GM12878 (cell line): ENCODE measurements at regions not wholly inside any gene's neighbourhood (a gene's known extent, or its start where the extent isn't known, plus 50 kb on each side); places are given as distances from the start of the nearest gene placed in this dataset.

Experiments used
- ATAC-seq: fragments of 200-7000 bp; cut with Tn5 transposase; 3 replicates; pipeline ENCODE4 v1.9.1; 2020; ENCODE audit warnings: mild to moderate bottlenecking, moderate library complexity
- BruUV-seq: library from RNA; stranded (reverse); fragments of 400-500 nt; replicated peaks from 2 replicates; lab custom pipeline; 2021; lab: Mats Ljungman, UMichigan
- CTCF ChIA-PET: fragments of 300-600 bp; sonication (Branson Sonifier 250); formaldehyde crosslinking; extraction: SDS; loops from one replicate; lab custom pipeline; 2021; ENCODE audit warnings: inconsistent platforms; lab: Yijun Ruan, JAX
- POLR2A ChIA-PET: fragments of 350-600 bp; formaldehyde crosslinking; extraction: SDS; loops from one replicate; lab custom pipeline; 2021; ENCODE audit warnings: inconsistent platforms; lab: Charles Lee
- RAD21 ChIA-PET: fragments of 300-600 bp; sonication (Branson Sonifier 250); formaldehyde crosslinking; loops from one replicate; lab custom pipeline; 2023; ENCODE audit warnings: antibody characterized with exemption; ENCODE audit not compliant: unreplicated experiment; lab: Charles Lee
- SMC1A ChIA-PET: fragments of 300-600 bp; sonication (Branson Sonifier 250); formaldehyde crosslinking; loops from one replicate; lab custom pipeline; 2023; ENCODE audit not compliant: unreplicated experiment, uncharacterized antibody; lab: Charles Lee
- DNase-seq: peaks from one replicate; pipeline ENCODE4 v3.0.0-alpha.2; 2011; ENCODE audit warnings: low read depth, low spot score
- FAIRE-seq: peaks from 3 replicates; lab custom pipeline; 2011; peaks lifted over from hg19 to GRCh38; lab: Jason Lieb, UNC
- H2AFZ ChIP-seq: 2 replicates; pipeline ENCODE4 v1.6.0; 2011; ENCODE audit warnings: low read depth, low read length, control low read depth; ENCODE audit not compliant: control insufficient read depth
- H3K27ac ChIP-seq: 2 replicates; pipeline ENCODE4 v1.5.1; 2011; ENCODE audit warnings: control low read depth; ENCODE audit not compliant: control insufficient read depth, insufficient read depth
- H3K27me3 ChIP-seq, 2 experiments: replicated peaks in 1 of 2; 2 replicates each; pipeline versions ENCODE4 v1.6.0 to v1.6.1; 2011; ENCODE audit warnings: low read length in 1 of 2; ENCODE audit not compliant: control insufficient read depth in 2 of 2, insufficient read depth in 2 of 2
- H3K36me3 ChIP-seq, 2 experiments: 2 replicates each; pipeline ENCODE4 v1.5.1; 2011; ENCODE audit warnings: low read length in 1 of 2; ENCODE audit not compliant: control insufficient read depth in 2 of 2, insufficient read depth in 2 of 2
- H3K4me1 ChIP-seq: 2 replicates; pipeline ENCODE4 v1.6.1; 2011; ENCODE audit warnings: mild to moderate bottlenecking, low read length, moderate library complexity, mixed read lengths; ENCODE audit not compliant: control insufficient read depth, insufficient read depth
- H3K4me2 ChIP-seq: 2 replicates; pipeline ENCODE4 v1.6.0; 2011; ENCODE audit warnings: control low read depth; ENCODE audit not compliant: control insufficient read depth, insufficient read depth
- H3K4me3 ChIP-seq: fragments of 200-600 bp; sonication (generic); 2 replicates; pipeline ENCODE4 v1.5.1; 2016
- H3K79me2 ChIP-seq: 2 replicates; pipeline ENCODE4 v1.6.0; 2011; ENCODE audit warnings: low read length; ENCODE audit not compliant: control insufficient read depth, insufficient read depth
- H3K9ac ChIP-seq: 2 replicates; pipeline ENCODE4 v1.8.0; 2011; ENCODE audit warnings: low read length, control low read depth, mixed read lengths; ENCODE audit not compliant: control insufficient read depth, insufficient read depth
- H3K9me3 ChIP-seq: replicated peaks from 3 replicates; pipeline ENCODE4 v1.5.1; 2011; ENCODE audit warnings: mild to moderate bottlenecking, low read length; ENCODE audit not compliant: control insufficient read depth, insufficient read depth
- H4K20me1 ChIP-seq: 2 replicates; pipeline ENCODE4 v1.6.0; 2011; ENCODE audit not compliant: control insufficient read depth, insufficient read depth
- CREB1 ChIP-seq: IDR thresholded peaks from 2 replicates; pipeline ENCODE4 v1.6.1; 2012; ENCODE audit warnings: low read depth, mild to moderate bottlenecking, inconsistent platforms
- CTCF ChIP-seq, 3 experiments: IDR thresholded peaks in 2 of 3; conservative IDR thresholded peaks in 1 of 3; 2 replicates each; pipeline ENCODE4 v1.5.1; 2011; ENCODE audit warnings: low read depth in 3 of 3, low read length in 3 of 3, mild to moderate bottlenecking in 3 of 3, control low read depth in 2 of 3, moderate library complexity in 2 of 3, inconsistent platforms in 1 of 3, mixed read lengths in 1 of 3; ENCODE audit not compliant: control insufficient read depth in 2 of 3, insufficient read depth in 1 of 3; ENCODE audit errors: extremely low read depth in 1 of 3
- EGR1 ChIP-seq, 2 experiments: IDR thresholded peaks; 1 replicate in 1 of 2; 2 replicates in 1 of 2; pipeline ENCODE4 v1.6.1; 2011 to 2012; ENCODE audit warnings: low read depth in 2 of 2, low read length in 2 of 2, borderline replicate concordance in 1 of 2, mild to moderate bottlenecking in 1 of 2, moderate library complexity in 1 of 2
- PAX8 ChIP-seq: fragments of 450-650 bp; IDR thresholded peaks from 2 replicates; pipeline ENCODE4 v1.6.1; 2017; ENCODE audit warnings: mild to moderate bottlenecking, moderate library complexity
- SMAD5 ChIP-seq: IDR thresholded peaks from 2 replicates; pipeline ENCODE4 v1.6.1; 2016; ENCODE audit warnings: antibody characterized with exemption, low read depth
- USF1 ChIP-seq: IDR thresholded peaks from 2 replicates; pipeline ENCODE4 v1.6.1; 2011; ENCODE audit warnings: borderline replicate concordance, low read depth, mild to moderate bottlenecking, moderate library complexity, mixed read lengths, low read length; ENCODE audit not compliant: insufficient read depth; ENCODE audit errors: extremely low read length
- ZBTB33 ChIP-seq: fragments of 450-650 bp; IDR thresholded peaks from 2 replicates; pipeline ENCODE4 v1.6.1; 2017; ENCODE audit warnings: mild to moderate bottlenecking
- WGBS: methylation state at CpG from one replicate; pipeline ENCODE4 v1.1.6; 2016; ENCODE audit warnings: low lambda C conversion rate; ENCODE audit not compliant: insufficient replicate concordance, insufficient coverage; ENCODE audit errors: missing lambda C conversion rate; 5-methylcytosine and 5-hydroxymethylcytosine counted together
- in situ Hi-C: fragments of 300-500 bp; cut with MboI; formaldehyde crosslinking; loops from 9 replicates; pipeline ENCODE4 v1.14.3; 2018; ENCODE audit warnings: mixed read lengths
- intact Hi-C: fragments of 100-400 bp; cut with micrococcal nuclease; formaldehyde crosslinking; loops from one replicate; pipeline ENCODE4 v1.14.2; 2022; ENCODE audit not compliant: unreplicated experiment

GRCh38 chr2:45093663-45094062 is 84.4 kb upstream of the SIX2 start (continued):
- TF ChIP-seq USF1 (no peak), SMAD5 (no peak)

GRCh38 chr2:45093181-45093580 is 83.9 kb upstream of the SIX2 start:
- ChIA-PET SMC1A (no interaction called here), POLR2A (no interaction called here), CTCF (no interaction called here), RAD21 (no interaction called here)
- H3K4me3 ChIP-seq = no peak overlapping the region
- in situ Hi-C loops = no loop called here
- TF ChIP-seq EGR1 (IDR thresholded peaks at IDR 0.05; ENCODE audit: borderline replicate concordance in 1 of 2, low read depth in 2 of 2, low read length in 2 of 2) (no peak), ZBTB33 (no peak), CTCF (IDR thresholded peaks at IDR 0.05 in 2 of 3, conservative IDR thresholded peaks at IDR 0.05 in 1 of 3; ENCODE audit: control insufficient read depth in 2 of 3, extremely low read depth in 1 of 3, insufficient read depth in 1 of 3, low read depth in 3 of 3, low read length in 3 of 3) (no peak), PAX8 (no peak), CREB1 (no peak)
- 95% methylated on average over 5 of the region's 5 CpGs for WGBS
- H3K27me3 ChIP-seq = peaks cover 0 to 6% of the 10 kb centered on the region in 2 experiments; a peak in 2 of 4 replicates
- intact Hi-C loops = no loop called here
- H4K20me1 ChIP-seq = no peaks in the 10 kb centered on the region
- no peak for FAIRE-seq
- no peak overlapping the region for H2AFZ ChIP-seq
- H3K9ac ChIP-seq = no peak overlapping the region
- no peaks in the 10 kb centered on the region for H3K79me2 ChIP-seq
- no peak overlapping the region for H3K27ac ChIP-seq
- ATAC-seq = no peak
- no peak for DNase-seq
- H3K4me1 ChIP-seq = no peaks in the 10 kb centered on the region
- no peaks in the 10 kb centered on the region for H3K9me3 ChIP-seq
- H3K4me2 ChIP-seq = no peak overlapping the region
- no TSS peak for BruUV-seq
- H3K36me3 ChIP-seq = no peaks in the 10 kb centered on the region
